Liver (tissue), 2 donors: ENCODE measurements at regions not wholly inside any gene's neighbourhood (a gene's known extent, or its start where the extent isn't known, plus 50 kb on each side); places are given as distances from the start of the nearest gene placed in this dataset.

Experiments
- JUND ChIP-seq, 2 donors: IDR thresholded peaks; 2 replicates each; pipeline ENCODE4 v1.6.1; 2016; ENCODE audit warnings: antibody characterized with exemption in 2 of 2
- REST ChIP-seq: IDR thresholded peaks from 2 replicates; pipeline ENCODE4 v1.6.1; 2016; ENCODE audit warnings: antibody characterized with exemption, mild to moderate bottlenecking
- TAF1 ChIP-seq: conservative IDR thresholded peaks from 2 replicates; pipeline ENCODE4 v1.6.1; 2016; ENCODE audit warnings: antibody characterized with exemption, mild to moderate bottlenecking
- donor health status: healthy.

GRCh38 chrX:118187100-118187499 lies 70.5 kb upstream of the KLHL13 start:
- no peak for TF ChIP-seq TAF1
- TF ChIP-seq JUND (IDR thresholded peaks at IDR 0.05) = no peak
- TF ChIP-seq REST = no peak
